ENCODE measurements at regions not wholly inside any gene's neighbourhood (a gene's known extent, or its start where the extent isn't known, plus 50 kb on each side); places are given as distances from the start of the nearest gene placed in this dataset.

DNA sequence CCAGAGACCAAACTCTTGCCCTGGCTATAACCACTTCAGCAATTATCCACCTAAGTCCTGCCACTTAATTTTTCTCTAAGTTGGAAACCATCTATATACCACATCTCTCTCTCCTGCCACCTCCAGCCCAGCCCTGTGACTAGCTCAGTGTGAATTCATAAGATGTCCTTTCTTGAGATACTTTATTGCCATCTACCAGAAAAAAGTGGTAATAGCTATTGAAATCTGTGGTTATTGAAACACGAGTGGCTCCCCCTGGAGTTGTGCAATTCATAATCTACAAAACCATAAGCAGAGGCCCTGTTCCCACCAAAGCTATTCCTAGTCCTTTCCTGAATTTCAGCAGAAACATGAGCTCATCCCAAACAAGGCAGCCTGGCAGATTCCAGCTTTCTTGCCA is 324.0 kb downstream of the TXNL1 start:
- TF ChIP-seq GABPA (tag; conservative IDR thresholded peaks at IDR 0.05; ENCODE audit: low read depth) (no peak), LARP7 (IDR thresholded peaks at IDR 0.05) (no peak), SRSF9 (IDR thresholded peaks at IDR 0.05; ENCODE audit: borderline replicate concordance, low read depth, low read length) (no peak)
- TF ChIP-seq, protein P1, sequence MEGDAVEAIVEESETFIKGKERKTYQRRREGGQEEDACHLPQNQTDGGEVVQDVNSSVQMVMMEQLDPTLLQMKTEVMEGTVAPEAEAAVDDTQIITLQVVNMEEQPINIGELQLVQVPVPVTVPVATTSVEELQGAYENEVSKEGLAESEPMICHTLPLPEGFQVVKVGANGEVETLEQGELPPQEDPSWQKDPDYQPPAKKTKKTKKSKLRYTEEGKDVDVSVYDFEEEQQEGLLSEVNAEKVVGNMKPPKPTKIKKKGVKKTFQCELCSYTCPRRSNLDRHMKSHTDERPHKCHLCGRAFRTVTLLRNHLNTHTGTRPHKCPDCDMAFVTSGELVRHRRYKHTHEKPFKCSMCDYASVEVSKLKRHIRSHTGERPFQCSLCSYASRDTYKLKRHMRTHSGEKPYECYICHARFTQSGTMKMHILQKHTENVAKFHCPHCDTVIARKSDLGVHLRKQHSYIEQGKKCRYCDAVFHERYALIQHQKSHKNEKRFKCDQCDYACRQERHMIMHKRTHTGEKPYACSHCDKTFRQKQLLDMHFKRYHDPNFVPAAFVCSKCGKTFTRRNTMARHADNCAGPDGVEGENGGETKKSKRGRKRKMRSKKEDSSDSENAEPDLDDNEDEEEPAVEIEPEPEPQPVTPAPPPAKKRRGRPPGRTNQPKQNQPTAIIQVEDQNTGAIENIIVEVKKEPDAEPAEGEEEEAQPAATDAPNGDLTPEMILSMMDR (IDR thresholded peaks at IDR 0.05 in 2 of 3, conservative IDR thresholded peaks at IDR 0.05 in 1 of 3; ENCODE audit: insufficient read depth in 2 of 3, low read depth in 1 of 3, low read length in 3 of 3) = peak in 2 of 3 experiments; percentile 29 to 32; a peak in 3 of 6 replicates
- POLR2A ChIA-PET = no interaction called here
- Histone ChIP-seq H3K4me2 (ENCODE audit: insufficient read depth, low read length) (no peak overlapping the region), H3K27me3 (ENCODE audit: control insufficient read depth in 2 of 2, insufficient read depth in 2 of 2, low read length in 2 of 2) (no peaks in the 10 kb centered on the region), H3K4me3 (no peak overlapping the region), H3K36me3 (ENCODE audit: control insufficient read depth, insufficient read depth, low read length) (no peaks in the 10 kb centered on the region), H3K4me1 (replicated peaks in 1 of 2; ENCODE audit: control insufficient read depth in 2 of 2, insufficient read depth in 2 of 2, low read length in 2 of 2) (no peaks in the 10 kb centered on the region), H3K79me2 (ENCODE audit: control insufficient read depth, insufficient read depth, low read length) (no peaks in the 10 kb centered on the region), H3K9me3 (replicated peaks; ENCODE audit: control insufficient read depth, insufficient read depth, low read depth, low read length) (no peaks in the 10 kb centered on the region), H2AFZ (ENCODE audit: low read depth, low read length) (no peak overlapping the region), H3K9me1 (ENCODE audit: control insufficient read depth, insufficient read depth, low read length) (no peaks in the 10 kb centered on the region), H3K9ac (ENCODE audit: insufficient read depth in 1 of 2, low read depth in 2 of 2, low read length in 2 of 2) (no peak overlapping the region), H3K27ac (ENCODE audit: extremely low read depth, low read depth, low read length) (no peak overlapping the region), H4K20me1 (replicated peaks; ENCODE audit: control insufficient read depth, insufficient read depth, low read length) (no peaks in the 10 kb centered on the region)
- ATAC-seq = no peak
- FAIRE-seq = no peak
- intact Hi-C loops (cut with micrococcal nuclease) (no loop called here), in situ Hi-C loops (cut with MboI) (no loop called here)
- no TSS peak for BruUV-seq (replicated peaks)
- CTCF ChIA-PET (ENCODE audit: low intra/inter-chr PET ratio) = no interaction called here
- WGBS (ENCODE audit: insufficient coverage, low coverage, missing lambda C conversion rate) = 0% methylated on average over 1 of the region's 1 CpG
- no peak for DNase-seq (ENCODE audit: extremely low read depth in 1 of 4, low spot score in 3 of 4)
